ENCODE measurements at regions not wholly inside any gene's neighbourhood (a gene's known extent, or its start where the extent isn't known, plus 50 kb on each side); places are given as distances from the start of the nearest gene placed in this dataset.

DNA sequence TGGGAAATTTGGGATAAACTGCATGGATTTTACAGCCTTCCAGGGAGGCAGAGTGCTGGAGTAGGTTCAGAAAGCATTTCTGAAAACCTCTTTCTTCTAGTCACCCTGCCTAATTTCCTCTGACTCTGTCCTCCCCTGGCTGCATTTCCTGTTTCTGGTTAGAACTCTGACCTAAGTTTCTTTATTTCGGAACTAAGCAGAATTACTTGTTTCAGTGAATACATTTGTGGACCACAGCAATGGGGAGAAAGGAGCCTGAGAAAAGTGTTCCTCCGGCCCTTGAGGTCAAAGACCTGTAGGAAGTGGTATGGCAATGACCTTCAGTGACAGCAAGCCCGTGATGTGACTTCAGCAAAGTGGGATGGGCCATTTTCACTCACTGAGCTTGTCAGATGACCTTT lies 173.4 kb upstream of the RUNX1 start:
- TF ChIP-seq, protein P1, sequence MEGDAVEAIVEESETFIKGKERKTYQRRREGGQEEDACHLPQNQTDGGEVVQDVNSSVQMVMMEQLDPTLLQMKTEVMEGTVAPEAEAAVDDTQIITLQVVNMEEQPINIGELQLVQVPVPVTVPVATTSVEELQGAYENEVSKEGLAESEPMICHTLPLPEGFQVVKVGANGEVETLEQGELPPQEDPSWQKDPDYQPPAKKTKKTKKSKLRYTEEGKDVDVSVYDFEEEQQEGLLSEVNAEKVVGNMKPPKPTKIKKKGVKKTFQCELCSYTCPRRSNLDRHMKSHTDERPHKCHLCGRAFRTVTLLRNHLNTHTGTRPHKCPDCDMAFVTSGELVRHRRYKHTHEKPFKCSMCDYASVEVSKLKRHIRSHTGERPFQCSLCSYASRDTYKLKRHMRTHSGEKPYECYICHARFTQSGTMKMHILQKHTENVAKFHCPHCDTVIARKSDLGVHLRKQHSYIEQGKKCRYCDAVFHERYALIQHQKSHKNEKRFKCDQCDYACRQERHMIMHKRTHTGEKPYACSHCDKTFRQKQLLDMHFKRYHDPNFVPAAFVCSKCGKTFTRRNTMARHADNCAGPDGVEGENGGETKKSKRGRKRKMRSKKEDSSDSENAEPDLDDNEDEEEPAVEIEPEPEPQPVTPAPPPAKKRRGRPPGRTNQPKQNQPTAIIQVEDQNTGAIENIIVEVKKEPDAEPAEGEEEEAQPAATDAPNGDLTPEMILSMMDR (IDR thresholded peaks at IDR 0.05; ENCODE audit: control insufficient read depth, extremely low read depth, insufficient read depth): no peak
- no peak overlapping the region for H3K4me3 ChIP-seq (ENCODE audit: low read depth, low read length)
- DNase-seq (ENCODE audit: low read depth): no peak

DNA sequence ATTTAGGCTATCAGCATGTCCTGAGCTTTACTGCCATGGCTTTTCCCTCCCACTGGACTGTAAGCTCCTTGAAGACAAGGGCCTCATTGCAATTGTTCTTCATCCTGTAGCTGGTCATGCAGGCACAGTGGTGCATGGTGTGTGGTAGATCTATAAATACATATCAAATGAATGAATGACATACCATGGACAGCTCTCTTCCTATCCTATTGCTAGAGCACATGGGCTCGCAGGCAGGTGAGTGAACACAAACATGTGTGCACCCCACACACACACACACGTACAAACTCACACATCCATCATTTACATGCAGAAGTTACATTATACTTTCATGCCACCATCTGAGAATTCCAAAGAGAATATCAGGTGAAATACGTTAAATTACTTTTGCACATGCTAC lies 172.9 kb upstream of the RUNX1 start:
- no peak for DNase-seq (ENCODE audit: low read depth)
- TF ChIP-seq, protein P1 (IDR thresholded peaks at IDR 0.05; ENCODE audit: control insufficient read depth, extremely low read depth, insufficient read depth): no peak
- no peak overlapping the region for H3K4me3 ChIP-seq (ENCODE audit: low read depth, low read length)

DNA sequence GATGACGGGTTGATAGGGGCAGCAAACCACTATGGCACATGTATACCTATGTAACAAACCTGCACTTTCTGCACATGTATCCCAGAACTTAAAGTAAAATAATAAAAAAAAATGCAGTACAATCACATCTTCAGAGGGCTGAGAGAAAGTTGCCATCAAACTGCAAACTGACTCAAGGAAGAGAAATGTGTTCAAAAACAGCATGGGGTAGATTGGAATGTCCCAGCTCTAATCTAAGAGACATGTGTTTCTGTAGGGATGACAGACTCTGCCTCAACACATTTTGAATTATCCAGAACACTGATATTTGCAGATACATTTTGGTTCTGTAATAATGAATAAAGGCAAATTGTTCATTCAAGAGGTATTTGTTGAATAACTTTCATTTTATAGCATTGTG lies 171.2 kb upstream of the RUNX1 start:
- DNase-seq (ENCODE audit: low read depth): no peak
- TF ChIP-seq, protein P1 (IDR thresholded peaks at IDR 0.05; ENCODE audit: control insufficient read depth, extremely low read depth, insufficient read depth): no peak
- no peak overlapping the region for H3K4me3 ChIP-seq (ENCODE audit: low read depth, low read length)

DNA sequence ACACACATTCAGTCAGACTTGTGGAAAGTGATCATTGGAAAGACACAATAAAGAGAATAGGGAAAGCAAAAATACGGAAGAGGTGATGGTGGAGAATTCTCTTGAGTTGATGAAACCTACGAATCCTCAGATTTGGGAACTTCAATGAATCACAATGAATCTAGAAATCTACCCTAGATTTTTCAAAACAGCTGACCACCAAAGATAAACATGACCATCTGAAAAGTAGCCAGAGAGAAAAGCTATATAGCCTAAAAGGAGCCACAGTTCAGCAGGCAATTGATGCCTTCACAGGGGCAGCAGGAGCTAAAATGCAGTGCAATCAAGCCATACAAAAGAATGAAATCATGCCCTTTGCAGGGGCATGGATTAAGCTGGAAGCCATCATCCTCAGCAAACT lies 170.6 kb upstream of the RUNX1 start:
- TF ChIP-seq, protein P1 (IDR thresholded peaks at IDR 0.05; ENCODE audit: control insufficient read depth, extremely low read depth, insufficient read depth): no peak
- no peak overlapping the region for H3K4me3 ChIP-seq (ENCODE audit: low read depth, low read length)
- DNase-seq (ENCODE audit: low read depth): no peak

DNA sequence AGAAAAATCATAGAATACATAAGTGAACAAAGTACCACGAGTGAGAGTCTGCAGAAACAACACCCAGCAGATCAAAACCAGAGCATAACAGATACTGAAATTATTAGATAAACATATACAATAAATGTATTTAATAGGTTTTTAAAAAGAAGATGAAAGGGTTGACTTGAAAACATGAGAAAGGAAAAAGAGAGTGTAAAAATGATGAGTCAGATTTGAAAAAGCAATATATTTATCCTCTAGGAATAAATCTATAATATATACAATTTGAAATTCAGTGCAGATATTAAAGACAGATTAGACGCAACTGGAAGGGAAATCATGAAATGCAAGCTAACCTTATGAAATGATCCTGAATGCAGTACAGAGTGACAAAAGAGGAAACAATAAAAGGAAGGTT lies 170.2 kb upstream of the RUNX1 start:
- H3K4me3 ChIP-seq (ENCODE audit: low read depth, low read length): no peak overlapping the region
- TF ChIP-seq, protein P1 (IDR thresholded peaks at IDR 0.05; ENCODE audit: control insufficient read depth, extremely low read depth, insufficient read depth): no peak
- DNase-seq (ENCODE audit: low read depth): no peak

DNA sequence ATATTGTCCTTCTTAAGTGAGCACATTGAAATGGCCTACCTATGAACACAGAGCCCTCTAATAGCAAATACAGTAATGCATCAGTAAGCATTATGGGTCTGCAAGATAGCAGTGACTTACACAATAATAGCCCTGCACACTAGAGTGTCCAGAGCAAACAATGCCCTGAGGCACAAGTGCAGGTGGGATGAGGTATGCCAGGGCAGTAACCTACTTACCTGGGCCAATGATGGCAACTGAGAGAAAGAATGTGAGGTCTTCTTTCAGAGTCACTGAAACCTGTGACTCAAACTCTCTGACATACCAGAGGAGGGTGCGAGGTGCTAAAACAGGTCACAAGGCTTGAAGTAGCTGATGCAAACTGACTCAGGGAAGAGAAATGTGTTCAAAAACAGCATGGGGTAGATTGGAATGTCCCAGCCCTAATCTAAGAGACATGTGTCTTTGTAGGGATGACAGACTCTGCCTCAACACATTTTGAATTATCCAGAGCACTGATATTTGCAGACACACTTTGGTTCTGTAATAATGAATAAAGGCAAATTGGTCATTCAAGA lies 168.5 kb upstream of the RUNX1 start:
- DNase-seq (ENCODE audit: low read depth): no peak
- no peak overlapping the region for H3K4me3 ChIP-seq (ENCODE audit: low read depth, low read length)
- TF ChIP-seq, protein P1 (IDR thresholded peaks at IDR 0.05; ENCODE audit: control insufficient read depth, extremely low read depth, insufficient read depth): no peak

DNA sequence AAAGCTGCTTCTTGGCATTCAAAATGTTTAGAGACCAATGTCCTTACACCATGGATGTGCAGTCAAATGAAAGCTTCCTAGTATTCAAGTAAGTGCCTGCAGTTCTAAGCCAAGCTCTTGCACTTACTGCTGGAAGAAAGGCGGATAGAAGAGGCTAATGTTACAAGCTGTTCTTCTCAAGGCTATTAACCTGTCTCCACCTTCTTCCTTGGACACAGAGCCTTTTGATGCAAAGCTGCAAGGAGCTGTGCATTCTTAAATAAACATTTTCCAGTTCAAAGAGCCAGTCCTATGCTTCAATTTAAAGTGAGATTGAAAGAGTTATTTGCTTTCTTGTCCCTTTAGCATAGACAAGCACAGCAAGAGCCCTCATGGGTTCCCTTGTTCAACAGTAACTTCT lies 167.9 kb upstream of the RUNX1 start:
- H3K4me3 ChIP-seq (ENCODE audit: low read depth, low read length): no peak overlapping the region
- no peak for DNase-seq (ENCODE audit: low read depth)
- TF ChIP-seq, protein P1 (IDR thresholded peaks at IDR 0.05; ENCODE audit: control insufficient read depth, extremely low read depth, insufficient read depth): no peak
